GM23338 (cell line): ENCODE measurements at regions not wholly inside any gene's neighbourhood (a gene's known extent, or its start where the extent isn't known, plus 50 kb on each side); places are given as distances from the start of the nearest gene placed in this dataset.

Experiments
- ATAC-seq: fragments of 200-7000 bp; cut with Tn5 transposase; 3 replicates; pipeline ENCODE4 v1.9.1; 2020
- DNase-seq: peaks from one replicate; pipeline ENCODE4 v3.0.0-alpha.2; 2015; ENCODE audit warnings: low spot score
- H2AFZ ChIP-seq: fragments of 200-600 bp; sonication (generic); 2 replicates; pipeline ENCODE4 v1.8.0; 2016; ENCODE audit warnings: antibody characterized with exemption, mild to moderate bottlenecking, moderate library complexity
- H3F3A ChIP-seq: fragments of 200-600 bp; sonication (generic); replicated peaks from 2 replicates; pipeline ENCODE4 v1.8.0; 2017; ENCODE audit warnings: antibody characterized with exemption, mixed run types, low read depth
- H3K27ac ChIP-seq: fragments of 200-600 bp; sonication (generic); 2 replicates; pipeline ENCODE4 v1.6.1; 2016; ENCODE audit warnings: low read depth
- H3K27me3 ChIP-seq: fragments of 200-600 bp; sonication (generic); 2 replicates; pipeline ENCODE4 v1.8.0; 2016; ENCODE audit warnings: mild to moderate bottlenecking, mixed run types, moderate library complexity; ENCODE audit not compliant: insufficient read depth
- H3K36me3 ChIP-seq: fragments of 200-600 bp; sonication (generic); 2 replicates; pipeline ENCODE4 v1.8.0; 2016; ENCODE audit warnings: mild to moderate bottlenecking; ENCODE audit not compliant: insufficient read depth
- H3K4me1 ChIP-seq: fragments of 200-600 bp; sonication (generic); 2 replicates; pipeline ENCODE4 v1.8.0; 2016; ENCODE audit warnings: mild to moderate bottlenecking, moderate library complexity; ENCODE audit not compliant: insufficient read depth
- H3K4me2 ChIP-seq: fragments of 200-600 bp; sonication (generic); 2 replicates; pipeline ENCODE4 v1.7.1; 2017; ENCODE audit warnings: mixed run types
- H3K4me3 ChIP-seq: fragments of 200-600 bp; sonication (generic); 2 replicates; pipeline ENCODE4 v1.6.1; 2016; ENCODE audit warnings: mixed run types
- H3K79me2 ChIP-seq: fragments of 200-600 bp; sonication (generic); replicated peaks from 2 replicates; pipeline ENCODE4 v1.8.0; 2017; ENCODE audit warnings: mild to moderate bottlenecking; ENCODE audit not compliant: insufficient read depth
- H3K9me2 ChIP-seq: fragments of 200-600 bp; sonication (generic); 2 replicates; pipeline ENCODE4 v1.8.0; 2017; ENCODE audit not compliant: insufficient read depth
- H4K20me1 ChIP-seq: fragments of 200-600 bp; sonication (generic); replicated peaks from 2 replicates; pipeline ENCODE4 v1.8.0; 2017; ENCODE audit warnings: mild to moderate bottlenecking; ENCODE audit not compliant: insufficient read depth
- H3K27ac Mint-ChIP-seq: 2 replicates; pipeline ENCODE4 v1.8.0; 2020; ENCODE audit warnings: inconsistent platforms, mild to moderate bottlenecking, moderate library complexity, mixed read lengths
- H3K27me3 Mint-ChIP-seq: 3 replicates; pipeline ENCODE4 v1.8.0; 2022; ENCODE audit warnings: low read depth, mild to moderate bottlenecking, moderate library complexity, mixed read lengths, inconsistent platforms; ENCODE audit not compliant: insufficient read depth, poor library complexity
- H3K36me3 Mint-ChIP-seq: 3 replicates; pipeline ENCODE4 v1.8.0; 2021; ENCODE audit warnings: low read depth, mild to moderate bottlenecking, inconsistent platforms, moderate library complexity, mixed read lengths
- H3K4me1 Mint-ChIP-seq: 3 replicates; pipeline ENCODE4 v1.8.0; 2020; ENCODE audit warnings: mild to moderate bottlenecking, inconsistent platforms, mixed read lengths
- H3K4me3 Mint-ChIP-seq: 3 replicates; pipeline ENCODE4 v1.8.0; 2021; ENCODE audit warnings: moderate library complexity, mild to moderate bottlenecking, inconsistent platforms, mixed read lengths
- H3K9me3 Mint-ChIP-seq: 3 replicates; pipeline ENCODE4 v1.8.0; 2020; ENCODE audit warnings: moderate library complexity, mild to moderate bottlenecking, inconsistent platforms, mixed read lengths
- CREB1 ChIP-seq: fragments of 250-450 bp; sonication (Bioruptor Pico); IDR thresholded peaks from 2 replicates; pipeline ENCODE4 v1.5.0; 2020; ENCODE audit warnings: low read depth, mild to moderate bottlenecking, moderate library complexity
- CTCF ChIP-seq, 2 experiments: fragments of 200-600 bp in 1 of 2; sonication (generic) in 1 of 2; conservative IDR thresholded peaks; 2 replicates each; pipeline versions ENCODE4 v1.5.1 to v1.6.1; 2016 to 2017; ENCODE audit warnings: antibody characterized with exemption in 2 of 2, low read depth in 2 of 2, mild to moderate bottlenecking in 2 of 2, moderate library complexity in 1 of 2
- ETS1 ChIP-seq: IDR thresholded peaks from 2 replicates; pipeline ENCODE4 v1.6.1; 2016; ENCODE audit warnings: antibody characterized with exemption
- EZH2 ChIP-seq: fragments of 200-600 bp; sonication (generic); IDR thresholded peaks from one replicate; pipeline ENCODE4 v1.8.0; 2017; ENCODE audit warnings: antibody characterized with exemption, mild to moderate bottlenecking, low read depth; ENCODE audit not compliant: unreplicated experiment
- EZH2phosphoT487 ChIP-seq: fragments of 200-600 bp; sonication (generic); IDR thresholded peaks from one replicate; pipeline ENCODE4 v1.8.1; 2018; ENCODE audit warnings: antibody characterized with exemption; ENCODE audit not compliant: unreplicated experiment
- POLR2AphosphoS5 ChIP-seq: IDR thresholded peaks from 2 replicates; pipeline ENCODE4 v1.6.1; 2016; ENCODE audit warnings: antibody characterized with exemption, low read depth
- REST ChIP-seq: IDR thresholded peaks from one replicate; pipeline ENCODE4 v1.6.1; 2018; ENCODE audit warnings: antibody characterized with exemption; ENCODE audit not compliant: unreplicated experiment
- STAT1 ChIP-seq: IDR thresholded peaks from one replicate; pipeline ENCODE4 v1.6.1; 2016; ENCODE audit warnings: antibody characterized with exemption; ENCODE audit not compliant: unreplicated experiment
- ZNF462 ChIP-seq: fragments of 250-450 bp; sonication (Bioruptor Pico); IDR thresholded peaks from 2 replicates; pipeline ENCODE4 v1.5.0; 2020; ENCODE audit warnings: mild to moderate bottlenecking, moderate library complexity

- Histone ChIP-seq H4K20me1 (no peaks in the 10 kb centered on the region), H3K79me2 (no peaks in the 10 kb centered on the region), H3K27me3 (no peaks in the 10 kb centered on the region), H3K4me2 (no peak overlapping the region), H3F3A (no peaks in the 10 kb centered on the region), H3K36me3 (no peaks in the 10 kb centered on the region), H3K9me2 (no peaks in the 10 kb centered on the region; the same call in 1 of the 2 replicates), H2AFZ (no peak overlapping the region), H3K4me3 (no peak overlapping the region), H3K4me1 (no peaks in the 10 kb centered on the region; the same call in 1 of the 2 replicates), H3K27ac (no peak overlapping the region)
- peaks cover 4% of the 10 kb centered on the region; the same call in 1 of the 3 replicates for H3K36me3 Mint-ChIP-seq
- H3K4me1 Mint-ChIP-seq: 0 out of 3 replicates have a peak, but pooled peaks cover 3% of the 10 kb centered on the region
- no peak overlapping the region for H3K27ac Mint-ChIP-seq
- ATAC-seq (no peak), DNase-seq (no peak)
- H3K27me3 Mint-ChIP-seq: peaks cover 5% of the 10 kb centered on the region
- TF ChIP-seq CREB1: no peak
- no peak for TF ChIP-seq CTCF (conservative IDR thresholded peaks at IDR 0.05; ENCODE audit: low read depth in 2 of 2)
- TF ChIP-seq STAT1: no peak
- TF ChIP-seq EZH2: no peak
- peaks cover 3% of the 10 kb centered on the region for H3K9me3 Mint-ChIP-seq
- no peak overlapping the region for H3K4me3 Mint-ChIP-seq
Observed at GRCh38 chr15:31202953-31203352, 101.4 kb upstream of the TRPM1 start.

- no peak overlapping the region for H3K4me3 Mint-ChIP-seq
- Histone ChIP-seq H3K27ac (no peak overlapping the region), H2AFZ (no peak overlapping the region), H4K20me1 (no peaks in the 10 kb centered on the region), H3K9me2 (no peaks in the 10 kb centered on the region; the same call in 1 of the 2 replicates), H3K4me3 (no peak overlapping the region), H3K27me3 (no peaks in the 10 kb centered on the region), H3K4me1 (no peaks in the 10 kb centered on the region; the same call in 1 of the 2 replicates), H3F3A (no peaks in the 10 kb centered on the region), H3K36me3 (no peaks in the 10 kb centered on the region), H3K4me2 (no peak overlapping the region), H3K79me2 (no peaks in the 10 kb centered on the region)
- H3K36me3 Mint-ChIP-seq: no peaks in the 10 kb centered on the region
- no peak overlapping the region for H3K27ac Mint-ChIP-seq
- 0 out of 3 replicates have a peak, but pooled peaks cover 3% of the 10 kb centered on the region for H3K4me1 Mint-ChIP-seq
- peaks cover 4% of the 10 kb centered on the region for H3K27me3 Mint-ChIP-seq
- no peaks in the 10 kb centered on the region; the same call in 1 of the 3 replicates for H3K9me3 Mint-ChIP-seq
- no peak for ATAC-seq
- no peak for DNase-seq
- no peak for TF ChIP-seq EZH2phosphoT487
- no peak for TF ChIP-seq REST
- TF ChIP-seq ZNF462 (CRISPR knock-in tag): no peak
- no peak for TF ChIP-seq POLR2AphosphoS5
- no peak for TF ChIP-seq STAT1
- TF ChIP-seq ETS1: no peak
Observed at GRCh38 chr15:31203999-31204398, 102.5 kb upstream of the TRPM1 start.
